ENCODE measurements at regions not wholly inside any gene's neighbourhood (a gene's known extent, or its start where the extent isn't known, plus 50 kb on each side); places are given as distances from the start of the nearest gene placed in this dataset.

DNA sequence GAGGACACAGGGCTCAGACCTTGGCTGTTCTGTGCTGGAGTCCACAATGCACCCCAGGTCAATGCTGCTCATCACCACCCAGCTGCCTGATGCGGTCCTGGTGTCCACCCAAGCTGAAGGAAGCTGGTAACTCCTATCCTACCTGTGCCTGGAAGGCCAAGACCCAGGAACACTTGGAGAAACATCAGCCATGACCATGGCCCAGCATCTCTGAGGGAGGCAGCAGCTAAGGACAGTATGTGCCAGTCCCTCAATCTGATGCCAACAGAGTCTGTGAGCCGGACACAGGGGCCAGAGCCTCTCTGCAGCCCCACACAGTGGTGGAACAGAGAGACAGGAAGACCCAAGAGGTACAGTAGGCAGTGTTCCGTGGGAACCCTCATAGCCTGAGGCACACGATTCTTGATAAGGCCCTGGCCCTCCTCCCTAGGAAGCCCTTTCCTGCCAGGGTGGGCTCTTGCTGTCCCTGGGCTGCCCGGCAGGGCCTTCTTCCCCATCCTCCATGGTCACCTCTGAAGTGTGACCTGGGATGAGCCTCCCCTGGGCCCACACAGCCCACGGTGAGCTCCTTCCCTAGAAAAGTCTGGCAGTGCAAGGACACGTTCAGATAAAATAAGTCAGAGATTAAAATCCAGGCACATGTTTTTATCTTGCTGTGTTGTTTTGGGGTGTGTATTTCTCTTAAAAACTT, 170.7 kb downstream of the THBS2 start:
- no peak for DNase-seq

DNA sequence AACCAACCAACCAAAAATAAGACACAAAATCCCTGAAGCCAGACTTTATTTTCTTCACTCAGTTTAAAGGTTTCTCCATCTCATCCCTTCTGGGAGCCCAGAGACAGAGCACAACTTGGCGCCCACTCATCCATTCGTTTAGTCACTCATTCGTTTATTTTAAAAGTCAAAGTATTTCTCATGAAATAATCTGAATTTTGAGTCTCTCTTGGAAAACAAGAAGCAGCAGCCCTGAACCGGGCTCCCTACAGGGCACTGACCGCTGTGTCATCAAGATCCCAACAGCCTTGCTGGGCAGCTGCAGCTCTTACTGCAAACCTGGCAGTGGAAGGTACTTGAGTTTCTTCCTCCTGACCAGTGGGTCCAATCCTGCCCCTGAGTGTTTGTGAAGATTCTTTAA, 171.6 kb downstream of the THBS2 start:
- DNase-seq = no peak

GRCh38 chr6:169081248-169081647, 172.4 kb downstream of the THBS2 start:
- no peak for DNase-seq

DNA sequence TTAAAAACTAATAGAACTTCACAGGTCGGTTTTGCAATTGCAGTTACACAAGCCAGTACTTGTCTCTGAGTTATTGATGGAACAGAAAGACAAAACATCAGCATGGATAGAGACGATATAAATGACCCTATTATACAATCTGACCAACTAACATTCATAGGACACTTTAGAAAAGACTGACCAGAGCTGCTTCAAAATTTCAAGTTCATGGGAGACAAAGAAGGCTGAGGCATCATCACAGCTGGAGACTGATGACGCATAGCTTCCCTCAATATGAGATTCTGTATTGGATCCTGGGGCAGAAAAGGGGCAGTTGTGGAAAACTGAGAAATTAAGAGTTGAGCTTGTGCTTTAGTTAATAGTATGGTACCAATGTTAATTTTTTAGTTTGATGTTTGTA, 174.0 kb downstream of the THBS2 start:
- DNase-seq = no peak

GRCh38 chr6:169078399-169079145, 175.1 kb downstream of the THBS2 start:
- DNase-seq = no peak

DNA sequence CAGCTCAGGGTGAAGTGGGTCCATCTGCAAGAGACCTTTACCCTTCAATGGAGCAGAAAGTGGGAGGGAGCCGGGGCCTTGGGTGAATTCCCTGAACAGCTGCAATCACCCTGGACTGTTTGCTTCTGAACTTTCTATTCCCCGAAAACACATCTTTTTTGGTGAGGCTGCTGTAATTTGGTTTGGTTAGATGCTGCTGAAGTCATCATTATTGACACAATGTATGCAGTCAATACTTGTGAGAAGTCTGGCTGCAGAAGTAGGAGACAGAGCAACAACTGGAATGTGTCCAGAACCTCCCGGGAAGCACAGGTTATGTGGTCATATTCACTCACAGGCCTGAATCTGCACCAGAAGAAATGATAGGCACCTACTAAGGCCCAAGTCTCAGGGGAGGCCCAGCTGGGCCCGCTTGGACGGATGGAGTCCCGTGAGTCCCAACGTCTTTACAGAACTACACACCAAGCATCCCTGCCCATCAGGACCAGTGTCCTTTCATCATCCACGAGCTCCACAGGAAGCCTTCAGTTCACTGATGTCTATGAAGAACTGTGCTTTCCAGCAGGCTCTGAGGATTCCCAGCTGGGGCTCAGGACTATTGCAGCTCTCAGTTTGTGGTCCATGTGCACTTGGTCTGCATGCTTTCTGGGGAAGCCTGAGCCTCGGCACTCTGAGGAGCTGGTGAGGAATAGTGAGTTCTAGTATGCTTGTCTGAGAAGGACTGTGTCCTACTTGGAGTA, 177.6 kb downstream of the THBS2 start:
- DNase-seq = no peak

DNA sequence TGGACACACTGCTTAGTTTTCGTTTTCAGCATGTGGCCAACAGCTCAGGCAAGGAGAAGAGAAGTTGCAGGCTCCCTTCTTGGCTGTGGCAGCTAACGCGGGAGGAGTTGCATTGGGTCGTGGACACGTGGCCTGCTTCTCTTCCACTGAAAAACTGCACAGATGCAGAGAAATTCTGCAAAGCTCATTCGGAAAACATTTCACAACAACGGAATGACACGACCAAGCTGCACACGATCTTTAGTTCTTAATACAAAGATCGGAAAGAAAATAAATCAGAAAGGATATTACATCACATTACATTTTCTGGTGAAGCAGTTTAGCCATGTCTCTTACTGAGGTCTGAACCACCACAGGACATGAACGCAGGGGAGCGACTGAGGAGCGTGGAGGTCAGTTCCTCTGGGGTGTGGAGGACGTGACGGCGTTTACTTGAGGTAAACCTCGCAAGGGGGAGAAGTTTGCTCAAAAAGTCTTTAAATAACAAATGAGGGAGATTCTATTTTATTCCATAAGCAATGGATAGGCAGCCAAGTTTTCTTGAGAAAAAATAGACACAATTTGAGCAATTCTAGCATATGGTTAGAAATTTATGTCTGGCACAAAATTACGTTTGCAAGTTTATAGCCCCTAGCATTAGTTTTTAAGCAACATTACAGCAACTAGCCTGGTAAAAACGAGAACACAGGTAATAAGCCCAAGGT, 178.3 kb downstream of the THBS2 start:
- DNase-seq = peak; percentile 5

DNA sequence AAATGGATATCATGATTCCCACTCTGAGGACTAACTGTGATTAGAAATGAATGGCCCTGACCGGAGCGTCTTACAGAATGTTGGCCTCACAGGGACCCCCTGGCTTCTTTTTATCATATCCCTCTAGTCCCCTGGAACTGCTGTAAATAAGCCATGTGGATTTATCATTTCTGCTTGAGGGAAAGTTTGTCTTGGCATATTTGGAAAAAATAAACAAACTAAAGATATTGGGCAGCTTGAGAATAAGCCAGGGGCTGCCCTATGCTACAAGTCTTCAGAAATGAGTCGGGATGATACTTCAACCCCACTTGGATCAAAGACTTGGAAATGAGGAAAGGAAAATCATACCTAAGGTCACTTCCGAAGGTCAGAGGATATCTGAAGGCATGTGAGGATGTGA, 179.1 kb downstream of the THBS2 start:
- DNase-seq = no peak

DNA sequence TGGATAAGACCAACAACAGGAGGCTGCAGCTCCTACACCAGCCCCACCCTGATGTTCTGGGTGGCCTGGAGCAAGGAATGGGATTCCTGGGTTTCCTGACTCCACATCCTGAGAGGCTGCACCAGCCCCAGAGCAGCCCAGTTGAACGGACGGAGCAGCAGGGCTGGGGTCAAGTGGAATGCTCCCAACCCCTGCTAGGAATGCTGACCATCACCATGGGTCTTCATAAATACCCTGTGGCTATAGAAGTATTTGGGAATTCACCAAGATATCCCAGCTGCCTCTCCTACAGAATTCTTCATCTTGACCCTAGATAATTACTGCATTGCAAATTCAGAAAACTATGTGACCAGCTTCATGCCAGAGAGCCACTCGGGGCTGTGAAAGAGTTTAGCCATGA, 180.3 kb downstream of the THBS2 start:
- DNase-seq = no peak

- DNase-seq = no peak
These were observed 181.3 kb downstream of the THBS2 start for GRCh38 chr6:169072127-169073042.

GRCh38 chr6:169071394-169071793, 182.3 kb downstream of the THBS2 start:
- DNase-seq = no peak

- no peak for DNase-seq
These were observed 183.0 kb downstream of the THBS2 start for GRCh38 chr6:169070506-169071176.

DNA sequence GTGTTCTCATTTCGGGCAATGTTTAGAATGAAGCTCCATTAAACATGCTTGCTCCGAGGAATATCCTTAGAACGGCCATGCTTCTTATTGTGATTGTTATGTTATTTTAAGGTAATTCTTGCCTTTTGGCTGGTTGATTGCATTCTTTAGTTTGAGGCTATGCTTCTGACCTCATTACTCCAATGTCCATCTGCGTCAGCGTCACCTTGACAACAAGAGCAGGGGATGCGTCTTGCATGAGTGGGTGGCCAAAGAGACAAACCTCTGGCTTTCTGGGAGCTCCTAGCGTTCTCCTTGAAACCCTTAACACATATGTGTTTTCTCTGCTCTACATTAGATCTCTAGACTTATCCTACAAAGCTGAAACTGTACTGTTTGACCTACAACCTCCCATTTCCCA, 184.3 kb downstream of the THBS2 start:
- no peak for DNase-seq

DNA sequence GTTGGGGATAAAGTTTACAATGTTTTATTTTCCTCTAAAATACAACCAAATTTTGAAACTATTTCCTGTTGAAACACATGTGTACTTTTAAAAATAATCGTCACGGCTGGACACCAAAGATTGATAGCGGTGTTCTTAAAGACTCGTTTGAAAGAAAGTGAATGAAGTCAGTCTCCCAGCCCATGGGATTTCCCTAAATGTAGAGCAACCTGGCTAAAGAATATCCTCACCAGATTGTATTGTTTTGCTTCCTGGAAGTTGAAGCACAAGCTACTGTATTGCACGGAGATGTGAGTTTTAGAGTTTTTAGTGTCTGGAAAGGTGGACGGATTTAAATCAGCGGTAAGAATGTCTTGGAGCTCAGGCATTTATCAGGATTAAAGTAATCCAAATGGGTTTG, 189.5 kb downstream of the THBS2 start:
- DNase-seq = no peak

- no peak for DNase-seq
These were observed 191.4 kb downstream of the THBS2 start for GRCh38 chr6:169062272-169062671.

GRCh38 chr6:169058634-169059033, 195.0 kb downstream of the THBS2 start:
- no peak for DNase-seq

GRCh38 chr6:169052462-169052861, 201.2 kb downstream of the THBS2 start:
- DNase-seq = no peak

DNA sequence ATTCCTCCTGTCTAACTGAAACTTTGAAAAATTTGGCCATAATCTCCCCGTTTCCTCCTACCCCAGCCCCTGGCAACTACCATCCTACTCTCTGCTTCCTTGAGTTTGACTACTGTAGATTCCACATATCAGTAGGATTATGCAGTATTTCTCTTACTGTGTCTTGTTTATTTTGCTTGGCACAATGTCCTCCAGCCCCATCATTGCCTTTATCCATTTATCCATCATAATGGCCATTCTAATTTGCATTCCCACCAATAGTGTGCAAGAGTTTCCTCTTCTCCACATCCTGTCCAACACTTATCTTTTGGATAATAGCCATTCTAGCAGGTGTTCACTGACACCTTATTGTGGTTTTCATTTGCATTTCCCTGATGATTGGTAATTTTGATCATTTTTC, 202.3 kb downstream of the THBS2 start:
- no peak for DNase-seq

DNA sequence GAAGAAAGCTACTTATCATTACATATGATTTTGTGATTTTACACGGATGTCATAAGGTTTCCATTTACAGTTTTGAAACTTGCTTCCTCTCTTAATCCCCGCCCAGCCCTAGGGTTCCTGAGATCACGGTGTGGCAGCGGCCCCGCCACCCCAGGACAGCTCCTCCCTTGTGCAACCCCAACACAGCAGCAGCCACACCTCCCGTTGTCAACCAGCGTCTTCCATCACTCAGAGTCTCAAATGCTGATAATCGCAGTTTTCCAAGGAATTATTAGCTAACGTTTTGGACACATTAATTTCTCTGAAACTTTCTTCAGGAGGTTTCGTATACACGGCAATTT, 204.8 kb downstream of the THBS2 start:
- no peak for DNase-seq

DNA sequence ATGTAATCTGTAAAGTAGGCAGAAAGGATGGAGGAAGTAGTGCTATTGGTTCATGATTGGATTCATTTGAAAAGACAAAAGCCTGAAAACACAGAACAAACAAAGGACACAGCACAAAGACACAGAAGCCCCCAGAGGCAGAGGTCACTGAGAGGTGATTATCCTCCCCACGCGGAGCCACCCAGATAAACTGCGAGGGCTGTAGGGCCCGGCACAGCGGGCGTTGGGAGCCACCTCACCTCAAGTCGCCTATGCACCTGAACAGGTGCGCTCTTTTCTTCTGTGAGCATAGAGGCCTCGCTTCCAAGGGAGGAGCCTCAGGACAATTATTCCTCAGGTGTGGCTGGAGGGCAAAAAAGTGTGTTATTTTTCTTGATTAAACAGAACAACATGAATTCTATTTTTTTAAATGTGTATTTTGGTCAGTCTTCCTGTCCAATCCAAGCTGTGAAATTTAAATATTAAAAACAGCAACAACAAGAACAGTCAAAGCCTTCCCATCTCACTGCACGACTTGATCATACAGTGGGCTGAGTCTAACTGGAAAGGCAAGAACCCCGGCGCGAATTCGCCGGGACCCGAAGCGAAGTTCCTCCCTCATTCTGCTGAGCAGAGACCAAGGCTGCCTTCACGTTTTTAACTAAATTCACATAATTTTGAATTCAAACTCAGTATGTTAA, 205.3 kb downstream of the THBS2 start:
- DNase-seq = no peak

GRCh38 chr6:169047345-169047744, 206.3 kb downstream of the THBS2 start:
- no peak for DNase-seq

Data from occipital lobe (tissue), 1 donor.